ENCODE measurements at regions not wholly inside any gene's neighbourhood (a gene's known extent, or its start where the extent isn't known, plus 50 kb on each side); places are given as distances from the start of the nearest gene placed in this dataset.

DNA sequence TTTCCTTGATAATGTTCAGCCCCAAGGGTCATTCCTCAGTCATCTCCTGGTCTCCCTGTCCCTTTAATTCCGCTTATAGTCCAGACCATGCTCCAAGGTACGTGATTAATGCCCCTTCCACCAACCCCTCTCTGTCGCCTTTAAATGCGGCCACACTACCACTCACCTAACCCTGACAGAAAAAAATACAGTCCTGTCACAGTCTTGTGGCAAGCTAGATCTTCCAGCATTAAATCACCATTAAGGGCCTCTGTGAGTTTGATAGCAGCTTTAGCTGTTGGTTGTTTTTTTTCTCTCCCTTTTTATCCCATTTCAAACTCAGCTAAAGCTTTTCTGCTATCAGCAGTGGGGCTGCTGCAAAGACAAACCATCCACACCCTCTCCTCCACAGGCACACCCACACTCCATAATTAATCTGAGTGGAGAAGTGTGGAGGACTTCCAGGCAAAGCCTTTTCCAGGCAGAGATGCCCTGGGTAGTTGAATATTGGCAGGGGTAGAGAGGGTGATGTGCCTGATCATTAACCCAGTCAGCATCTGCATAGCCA, 522.7 kb upstream of the CLINT1 start:
- in situ Hi-C loops (cut with HindIII; ENCODE audit: low pct_unique_long_range_greater_than_20kb, low sequenced_read_pairs) = no loop called here
- no peak for DNase-seq (ENCODE audit: low read depth, low spot score)

DNA sequence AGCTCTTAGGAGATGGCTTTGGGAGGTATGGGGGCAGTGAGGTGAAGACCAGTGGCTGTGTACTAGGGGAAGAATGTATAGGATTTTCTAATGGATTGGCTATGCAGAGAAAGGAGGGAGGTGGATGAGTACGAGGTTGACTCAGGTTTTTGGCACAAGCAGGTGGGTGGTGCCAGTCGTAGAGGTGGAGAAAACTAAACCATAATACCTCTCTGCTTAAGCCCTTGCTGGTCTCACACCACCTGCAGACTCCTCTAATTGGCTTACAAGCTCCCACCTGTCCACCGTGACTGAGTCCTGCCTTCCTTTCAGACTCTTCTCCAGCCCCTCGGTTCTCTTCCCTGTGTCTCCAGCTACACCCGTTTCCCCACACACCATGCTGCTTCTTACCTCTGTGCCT, 521.7 kb upstream of the CLINT1 start:
- no peak for DNase-seq (ENCODE audit: low read depth, low spot score)
- in situ Hi-C loops (cut with HindIII; ENCODE audit: low pct_unique_long_range_greater_than_20kb, low sequenced_read_pairs) = no loop called here

DNA sequence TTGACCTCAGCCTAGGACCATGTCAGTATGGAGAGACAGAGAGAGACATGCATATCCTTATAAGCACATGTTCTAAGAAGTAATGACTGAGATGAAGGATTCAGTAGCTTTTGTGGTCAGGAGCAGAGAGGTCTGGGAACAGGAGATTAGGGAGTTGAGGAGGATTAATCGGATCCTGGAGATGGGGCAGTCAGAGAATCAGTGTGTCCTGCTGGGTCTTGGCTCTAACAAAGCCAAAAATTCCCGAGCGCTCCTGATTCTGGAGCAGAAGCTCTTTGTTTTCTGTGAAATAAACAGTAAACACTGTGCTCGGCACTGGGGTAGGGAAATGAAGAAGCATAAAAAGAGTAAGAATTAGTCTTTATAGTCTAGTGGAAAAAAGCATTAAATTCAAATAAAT, 520.0 kb upstream of the CLINT1 start:
- in situ Hi-C loops (cut with HindIII; ENCODE audit: low pct_unique_long_range_greater_than_20kb, low sequenced_read_pairs) = no loop called here
- DNase-seq (ENCODE audit: low read depth, low spot score) = no peak

DNA sequence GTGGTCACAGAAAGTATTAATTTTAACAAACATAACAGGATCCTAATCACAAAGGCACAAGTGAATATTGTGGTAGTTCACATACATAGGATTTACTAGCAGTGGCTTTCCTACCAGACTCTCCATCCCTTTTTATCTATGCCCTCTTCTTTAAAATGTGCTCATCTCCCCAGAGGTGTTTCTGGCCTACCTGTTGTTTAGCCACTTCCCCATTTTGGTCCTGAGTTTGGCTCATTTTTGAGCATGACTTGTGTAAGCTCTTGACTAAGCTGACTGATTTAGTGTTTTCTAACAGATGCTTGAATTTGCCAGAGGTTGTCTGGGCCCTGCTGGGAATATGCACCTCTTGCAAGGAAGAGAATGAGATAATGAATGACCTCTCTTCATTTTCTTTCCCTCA, 517.7 kb upstream of the CLINT1 start:
- in situ Hi-C loops (cut with HindIII; ENCODE audit: low pct_unique_long_range_greater_than_20kb, low sequenced_read_pairs) = no loop called here
- no peak for DNase-seq (ENCODE audit: low read depth, low spot score)

DNA sequence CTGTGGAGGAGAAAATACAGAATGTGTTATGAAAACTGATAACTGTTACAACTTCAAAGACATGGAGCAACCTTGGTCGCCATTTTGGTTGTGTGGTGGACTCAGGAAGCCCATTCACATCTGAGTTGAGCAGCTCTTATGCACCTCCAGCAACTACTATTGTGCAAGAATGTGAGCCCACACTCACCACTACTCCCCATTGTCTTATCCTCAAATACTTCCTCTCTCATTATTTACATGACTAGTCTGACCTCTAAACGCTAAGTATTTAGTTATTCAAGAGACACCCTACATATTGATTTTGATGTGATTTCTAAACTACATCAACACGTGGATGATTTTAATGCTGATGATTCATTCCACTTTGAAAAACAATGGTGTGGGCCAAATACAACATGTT, 516.6 kb upstream of the CLINT1 start:
- in situ Hi-C loops (cut with HindIII; ENCODE audit: low pct_unique_long_range_greater_than_20kb, low sequenced_read_pairs) = no loop called here
- no peak for DNase-seq (ENCODE audit: low read depth, low spot score)

DNA sequence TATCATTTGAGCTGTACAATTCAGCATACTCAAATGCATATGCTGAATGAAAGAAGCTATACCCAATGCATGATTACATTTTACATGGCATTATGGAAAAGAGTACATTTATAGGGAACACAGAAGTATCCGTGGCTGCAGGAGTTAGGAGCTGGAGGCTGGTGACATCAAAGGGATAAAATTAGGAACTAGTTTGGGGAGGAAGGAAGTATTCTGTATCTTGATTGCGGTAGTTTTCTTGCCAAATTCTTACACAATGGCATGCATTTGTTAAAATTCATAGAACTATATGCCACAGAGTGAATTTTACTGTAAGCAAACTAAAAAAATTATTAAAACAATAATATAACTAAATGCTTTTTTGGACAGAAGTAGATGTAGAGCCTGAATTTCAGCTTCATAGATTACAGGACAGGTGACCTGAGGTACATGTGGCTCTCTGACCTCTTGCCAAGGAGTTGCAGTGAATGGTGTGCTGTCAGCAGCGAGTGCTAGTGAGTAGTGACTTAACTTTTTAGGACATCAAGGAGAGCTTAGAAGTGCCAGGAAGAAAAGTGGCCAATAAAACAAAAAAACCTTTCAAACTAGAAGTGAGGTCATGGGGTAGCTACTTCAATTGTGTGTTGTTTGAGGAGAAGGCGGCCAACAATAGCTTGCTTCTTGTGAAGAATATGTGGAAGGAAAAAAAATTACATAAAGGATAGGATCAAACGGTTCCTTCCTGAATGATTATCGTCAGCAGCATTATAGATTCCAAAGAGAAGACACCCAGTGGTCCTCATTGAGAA, 514.9 kb upstream of the CLINT1 start:
- in situ Hi-C loops (cut with HindIII; ENCODE audit: low pct_unique_long_range_greater_than_20kb, low sequenced_read_pairs) = no loop called here
- DNase-seq (ENCODE audit: low read depth, low spot score) = peak; percentile 95

DNA sequence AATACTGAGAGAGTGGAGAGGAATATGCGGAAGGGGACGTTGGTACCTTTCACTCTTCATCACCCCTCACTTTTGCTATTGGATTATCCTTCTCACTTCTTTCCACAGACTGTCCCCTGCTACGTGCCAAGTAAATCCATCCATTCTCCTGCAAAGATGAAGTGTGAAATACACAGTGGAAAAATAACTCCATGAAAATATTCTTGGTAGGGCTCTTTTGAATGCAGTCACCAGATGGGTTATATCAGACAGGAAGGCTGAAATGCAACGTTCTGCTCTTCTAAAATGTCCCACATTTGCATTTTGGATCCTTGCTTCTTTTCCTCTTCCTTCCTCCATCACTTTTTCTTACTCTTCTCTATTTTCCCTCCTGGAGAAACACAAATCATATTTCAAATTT, 510.3 kb upstream of the CLINT1 start:
- in situ Hi-C loops (cut with HindIII; ENCODE audit: low pct_unique_long_range_greater_than_20kb, low sequenced_read_pairs) = no loop called here
- DNase-seq (ENCODE audit: low read depth, low spot score) = no peak

DNA sequence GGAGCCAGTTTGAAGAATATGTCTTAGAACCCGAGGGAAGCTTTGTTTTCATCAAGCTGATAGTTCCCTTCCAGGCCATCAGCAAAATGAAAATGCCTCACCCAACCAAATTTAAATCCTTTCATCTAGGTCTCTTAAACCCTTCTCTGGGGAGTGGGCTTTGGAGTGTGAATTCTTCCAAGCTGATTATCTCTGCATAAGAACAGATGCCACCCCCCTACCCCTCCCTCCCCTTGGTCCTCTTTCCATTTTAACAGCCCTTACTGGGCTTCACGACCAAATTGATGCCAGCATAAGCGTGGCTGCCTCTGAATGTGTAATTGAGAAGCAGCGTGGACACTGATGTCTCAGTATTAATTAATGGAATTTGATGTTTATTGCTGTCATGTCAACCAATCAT, 509.7 kb upstream of the CLINT1 start:
- in situ Hi-C loops (cut with HindIII; ENCODE audit: low pct_unique_long_range_greater_than_20kb, low sequenced_read_pairs) = no loop called here
- DNase-seq (ENCODE audit: low read depth, low spot score) = no peak

DNA sequence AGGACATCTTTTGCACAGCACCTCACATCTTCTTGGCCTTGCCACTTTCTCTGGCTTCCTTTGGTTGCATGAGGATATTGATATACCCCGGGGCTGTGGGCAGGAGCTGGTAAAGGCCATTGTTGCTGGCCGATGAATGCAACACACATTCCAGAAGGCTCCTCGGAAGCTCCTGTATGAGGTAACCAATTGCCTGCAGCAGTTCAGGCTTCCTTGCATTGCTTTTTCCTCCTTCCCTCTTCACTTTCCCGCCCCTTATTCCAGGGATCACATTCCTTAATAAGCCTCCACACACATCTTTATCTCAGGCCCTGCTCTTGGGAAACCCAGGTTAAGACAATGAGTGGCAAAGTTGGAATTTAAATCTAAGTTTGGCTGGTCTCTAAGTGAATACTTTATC, 505.4 kb upstream of the CLINT1 start:
- peak; percentile 36 for DNase-seq (ENCODE audit: low read depth, low spot score)
- in situ Hi-C loops (cut with HindIII; ENCODE audit: low pct_unique_long_range_greater_than_20kb, low sequenced_read_pairs) = no loop called here

DNA sequence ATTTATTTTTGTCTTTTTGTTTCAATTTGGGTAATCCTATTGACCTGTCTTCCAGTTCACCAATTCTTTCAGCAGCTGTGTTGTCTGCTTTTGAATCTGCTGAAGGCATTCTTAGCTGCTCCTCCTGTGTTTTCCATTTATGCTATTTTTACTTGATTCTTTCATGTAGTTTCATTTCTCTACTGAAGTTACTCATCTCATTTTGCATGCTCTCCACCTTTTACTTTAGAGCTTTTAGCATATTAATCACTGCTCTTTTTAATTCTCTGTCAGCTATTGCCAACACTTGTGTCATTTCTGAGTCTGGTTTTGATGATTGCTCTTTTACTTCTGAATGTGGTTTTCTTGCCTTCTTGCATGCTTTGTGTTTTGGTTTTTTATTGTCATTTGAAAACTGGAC, 496.0 kb upstream of the CLINT1 start:
- in situ Hi-C loops (cut with HindIII; ENCODE audit: low pct_unique_long_range_greater_than_20kb, low sequenced_read_pairs) = no loop called here

DNA sequence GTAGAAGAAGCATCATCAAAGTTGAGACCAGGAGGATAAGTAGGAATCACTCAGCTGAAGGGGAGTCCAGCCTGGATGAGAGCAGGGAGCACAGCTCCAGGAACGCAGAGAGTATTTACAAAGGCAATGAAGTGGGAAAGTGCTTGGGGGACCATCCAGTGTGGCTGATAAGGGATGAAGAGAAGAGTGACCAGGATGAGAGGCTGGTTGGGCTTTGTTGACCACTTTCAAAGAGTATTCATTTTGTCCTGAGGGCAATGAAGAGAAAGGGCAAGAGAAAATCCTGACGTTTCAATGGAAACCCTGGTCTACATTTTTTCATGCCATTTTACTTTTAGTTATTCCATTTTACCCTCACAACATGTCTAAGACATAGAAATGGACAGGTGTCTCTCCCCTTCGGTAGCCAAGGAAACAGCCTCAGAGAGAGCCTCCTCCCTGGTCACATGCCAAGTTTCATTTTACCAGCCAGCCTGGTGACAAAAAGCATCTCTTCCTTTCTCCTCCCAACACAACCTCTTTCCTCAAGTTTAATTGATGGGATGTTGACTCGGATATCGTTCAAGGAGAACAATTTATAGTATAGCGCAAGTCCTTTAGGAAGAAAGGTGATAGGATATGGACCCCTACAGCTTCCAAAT, 492.7 kb upstream of the CLINT1 start:
- in situ Hi-C loops (cut with HindIII; ENCODE audit: low pct_unique_long_range_greater_than_20kb, low sequenced_read_pairs) = no loop called here
- no peak for DNase-seq (ENCODE audit: low read depth, low spot score)

More for the DNA sequence above, 496.0 kb upstream of the CLINT1 start:
- no peak for DNase-seq (ENCODE audit: low read depth, low spot score)

DNA sequence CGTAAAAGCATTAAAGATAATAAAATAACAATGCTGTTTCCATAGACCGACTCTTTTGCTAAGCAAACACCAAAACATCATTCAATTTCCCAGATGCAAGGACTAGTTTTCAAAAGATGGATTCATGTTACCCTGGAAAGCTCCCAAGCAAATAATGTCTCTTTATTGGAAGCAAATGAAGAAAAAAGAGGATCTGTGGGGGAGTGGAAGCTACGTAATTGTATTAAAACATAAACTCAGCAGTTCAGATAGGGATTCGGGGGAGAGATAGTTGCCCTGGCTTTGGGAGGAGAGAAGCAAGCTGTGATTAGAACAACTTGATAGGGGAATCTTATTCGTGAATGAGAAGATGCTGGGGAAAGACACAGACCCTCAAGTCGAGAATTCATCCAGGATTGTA, 491.0 kb upstream of the CLINT1 start:
- no peak for DNase-seq (ENCODE audit: low read depth, low spot score)
- in situ Hi-C loops (cut with HindIII; ENCODE audit: low pct_unique_long_range_greater_than_20kb, low sequenced_read_pairs) = no loop called here

DNA sequence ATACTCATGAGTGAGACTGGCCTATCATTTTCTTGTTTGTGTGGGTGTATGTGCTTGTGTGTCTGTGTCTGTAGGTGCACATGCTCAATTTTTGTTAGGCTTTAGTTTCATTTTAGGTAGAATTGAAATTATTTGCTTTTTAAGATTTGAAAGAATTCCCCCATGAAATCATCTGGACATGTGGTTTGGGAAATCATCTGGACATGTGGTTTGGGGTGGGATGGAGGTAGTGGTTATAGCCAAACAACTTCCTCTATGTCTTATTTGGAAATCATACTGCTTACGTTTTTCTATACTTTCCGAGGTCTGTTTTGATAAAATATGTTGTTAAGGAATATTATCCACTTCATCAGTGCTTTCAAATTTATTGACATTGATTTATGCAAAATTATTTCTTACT, 485.4 kb upstream of the CLINT1 start:
- in situ Hi-C loops (cut with HindIII; ENCODE audit: low pct_unique_long_range_greater_than_20kb, low sequenced_read_pairs) = no loop called here

DNA sequence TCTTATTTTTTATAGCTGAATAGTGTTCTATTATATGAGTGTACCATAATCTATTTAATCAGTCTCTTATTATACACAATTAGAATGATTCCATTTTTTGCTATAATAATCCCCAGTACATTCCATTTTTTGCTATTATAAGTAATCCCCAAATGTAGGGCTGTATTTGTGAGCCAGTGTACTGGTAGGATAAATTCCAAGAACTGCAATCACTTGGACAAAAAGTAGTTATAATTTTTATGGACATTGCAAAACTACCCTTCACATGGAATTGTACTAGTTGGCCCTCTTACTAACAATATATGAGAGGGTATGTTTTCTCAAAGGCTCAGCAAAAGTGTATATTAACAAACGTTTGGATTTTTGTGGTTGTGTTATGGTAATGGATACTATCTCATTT, 481.7 kb upstream of the CLINT1 start:
- DNase-seq (ENCODE audit: low read depth, low spot score) = no peak
- in situ Hi-C loops (cut with HindIII; ENCODE audit: low pct_unique_long_range_greater_than_20kb, low sequenced_read_pairs) = no loop called here

More for the DNA sequence above, 485.4 kb upstream of the CLINT1 start:
- DNase-seq (ENCODE audit: low read depth, low spot score) = no peak

DNA sequence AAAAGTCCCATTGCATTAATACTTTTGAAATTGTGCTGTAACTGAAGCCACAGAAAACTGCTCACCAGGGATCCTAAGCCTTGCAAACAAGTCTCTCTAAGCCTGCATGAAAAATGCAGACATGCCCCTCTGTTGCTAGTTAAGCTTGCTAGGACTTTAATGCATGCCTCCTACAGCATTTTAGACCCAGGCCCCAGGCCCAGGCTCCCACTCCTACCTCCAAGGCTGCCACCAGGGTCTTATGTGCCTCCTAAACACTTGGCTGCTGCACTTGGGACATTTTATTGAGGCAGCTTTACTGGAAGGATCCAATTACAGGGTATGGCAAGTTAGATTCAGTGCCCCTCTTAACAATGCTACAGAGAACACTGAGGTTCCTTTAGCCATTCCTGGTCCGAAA, 467.3 kb upstream of the CLINT1 start:
- in situ Hi-C loops (cut with HindIII; ENCODE audit: low pct_unique_long_range_greater_than_20kb, low sequenced_read_pairs) = no loop called here
- DNase-seq (ENCODE audit: low read depth, low spot score) = no peak

DNA sequence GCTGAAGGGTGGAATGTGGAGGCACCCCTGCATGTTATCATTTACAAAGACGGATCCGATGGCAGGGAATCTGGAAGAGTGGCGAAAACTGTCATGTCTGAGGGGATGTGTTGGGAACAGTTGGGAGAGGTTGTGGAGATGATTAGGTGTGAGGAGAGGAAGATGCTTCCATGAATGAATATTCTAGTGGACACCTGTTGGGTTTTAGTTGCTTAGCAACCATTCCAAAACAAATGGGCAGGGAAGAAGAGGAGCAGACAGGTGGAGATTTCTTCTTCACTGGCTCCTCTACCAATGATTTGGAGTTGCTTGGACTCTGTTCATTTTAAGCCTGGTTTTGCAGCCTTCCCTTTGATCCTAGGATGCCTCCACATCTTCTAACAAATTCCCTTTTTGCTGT, 465.3 kb upstream of the CLINT1 start:
- in situ Hi-C loops (cut with HindIII; ENCODE audit: low pct_unique_long_range_greater_than_20kb, low sequenced_read_pairs) = no loop called here
- DNase-seq (ENCODE audit: low read depth, low spot score) = no peak

DNA sequence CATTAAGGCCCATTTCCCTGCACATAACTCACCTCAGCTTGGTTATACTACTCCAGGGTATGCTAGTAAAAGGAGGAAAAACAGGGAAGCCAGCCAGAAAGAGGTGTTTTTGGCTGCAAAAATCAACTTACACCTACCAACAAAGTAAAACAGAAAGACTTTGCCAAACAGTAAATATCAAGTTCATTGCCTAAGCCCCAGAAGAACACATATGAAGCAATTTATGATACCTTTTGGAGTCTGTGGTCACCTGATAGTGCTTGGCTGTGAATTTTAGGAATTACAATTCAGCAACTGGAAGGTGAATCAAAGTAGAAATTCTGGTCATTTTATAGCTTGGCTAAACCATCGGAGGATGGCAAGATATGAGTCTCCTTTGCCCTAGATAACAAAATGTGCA, 463.7 kb upstream of the CLINT1 start:
- in situ Hi-C loops (cut with HindIII; ENCODE audit: low pct_unique_long_range_greater_than_20kb, low sequenced_read_pairs) = no loop called here
- DNase-seq (ENCODE audit: low read depth, low spot score) = no peak

DNA sequence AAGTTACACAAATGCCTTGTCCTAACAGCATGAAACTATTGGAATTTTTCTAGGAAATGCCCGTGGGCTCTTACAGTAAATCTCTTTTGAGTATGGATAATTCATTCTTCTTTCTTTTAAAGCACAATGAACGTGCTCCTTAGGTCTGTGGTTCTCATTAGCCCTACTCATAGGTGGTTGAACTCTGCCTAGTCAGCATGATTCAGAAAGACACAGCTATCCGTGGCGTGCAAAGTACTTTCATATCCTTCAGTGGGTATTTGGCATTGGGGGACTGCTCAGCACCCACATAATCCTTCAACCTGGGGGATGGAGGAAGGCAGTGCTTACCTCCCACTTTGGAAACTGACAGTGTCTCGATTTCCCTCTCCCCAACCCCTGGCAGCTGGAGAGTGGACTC, 462.0 kb upstream of the CLINT1 start:
- in situ Hi-C loops (cut with HindIII; ENCODE audit: low pct_unique_long_range_greater_than_20kb, low sequenced_read_pairs) = no loop called here
- DNase-seq (ENCODE audit: low read depth, low spot score) = no peak

DNA sequence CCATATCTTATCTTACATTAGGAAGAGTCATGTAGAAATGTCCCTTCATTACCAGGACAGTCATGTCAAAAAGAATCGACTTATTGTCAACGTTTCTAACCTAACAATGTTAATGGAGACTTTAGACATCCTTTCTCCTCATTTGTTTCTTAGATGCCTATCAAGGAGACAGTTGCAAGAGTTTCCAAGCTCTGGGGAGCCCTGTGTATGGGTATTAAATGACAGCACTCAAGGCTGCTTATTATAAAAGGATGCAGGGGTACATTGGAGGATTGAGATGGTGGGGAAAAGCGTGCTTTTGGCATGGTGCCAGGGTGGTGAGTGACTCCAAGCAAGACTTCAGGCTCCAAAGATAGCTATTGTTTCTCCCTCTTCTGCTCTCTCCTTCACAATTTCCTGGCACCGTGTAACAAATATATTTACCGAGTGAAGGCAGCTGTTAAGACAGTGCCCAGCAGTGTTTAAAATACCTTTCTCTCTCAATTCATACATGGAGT, 461.3 kb upstream of the CLINT1 start:
- in situ Hi-C loops (cut with HindIII; ENCODE audit: low pct_unique_long_range_greater_than_20kb, low sequenced_read_pairs) = no loop called here
- no peak for DNase-seq (ENCODE audit: low read depth, low spot score)

Measured in SK-MEL-5 (cell line).